ENCODE measurements at regions not wholly inside any gene's neighbourhood (a gene's known extent, or its start where the extent isn't known, plus 50 kb on each side); places are given as distances from the start of the nearest gene placed in this dataset.
"Not testable (repeated sequence)": the region's sequence is repeated elsewhere in the genome, so short reads cannot be mapped to it uniquely, and the experiment has no call there.

DNA sequence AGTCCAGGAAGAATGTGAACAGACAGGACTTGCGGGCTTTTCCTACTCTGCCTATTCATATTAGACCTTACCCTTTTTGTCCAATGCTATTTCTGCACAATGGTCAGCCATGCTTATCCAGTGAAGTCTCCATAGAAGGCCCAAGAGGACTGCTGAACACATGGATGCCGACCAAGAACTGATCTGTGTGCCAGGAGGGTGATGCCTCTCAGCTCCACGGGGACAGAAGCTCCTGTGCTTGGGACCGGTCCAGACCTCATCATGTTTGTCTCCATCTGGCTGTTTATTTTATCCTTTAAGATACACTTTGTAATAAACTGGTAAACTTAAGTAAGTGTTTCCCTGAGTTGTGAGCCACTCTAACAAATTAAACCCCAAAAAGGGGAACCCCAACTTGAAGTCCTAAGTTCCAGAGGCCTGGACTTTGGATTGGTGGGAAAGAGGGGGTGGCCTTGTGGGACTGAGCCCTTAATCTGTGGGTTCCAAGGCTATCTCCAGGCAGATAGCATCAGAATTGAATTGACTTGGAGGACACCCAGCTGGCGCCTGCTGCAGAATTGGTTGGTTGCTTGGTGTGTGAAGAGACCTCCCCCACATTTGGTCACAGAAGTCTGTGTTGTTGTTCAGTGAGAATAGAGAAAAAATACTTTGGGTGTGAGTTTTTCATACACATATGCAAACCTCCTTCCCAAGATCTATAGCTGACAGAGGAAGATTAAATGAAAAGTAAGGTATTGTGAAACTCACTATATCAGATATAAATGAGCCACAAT is 57.9 kb upstream of the ANKH start:
- peak; percentile 11 for DNase-seq

DNA sequence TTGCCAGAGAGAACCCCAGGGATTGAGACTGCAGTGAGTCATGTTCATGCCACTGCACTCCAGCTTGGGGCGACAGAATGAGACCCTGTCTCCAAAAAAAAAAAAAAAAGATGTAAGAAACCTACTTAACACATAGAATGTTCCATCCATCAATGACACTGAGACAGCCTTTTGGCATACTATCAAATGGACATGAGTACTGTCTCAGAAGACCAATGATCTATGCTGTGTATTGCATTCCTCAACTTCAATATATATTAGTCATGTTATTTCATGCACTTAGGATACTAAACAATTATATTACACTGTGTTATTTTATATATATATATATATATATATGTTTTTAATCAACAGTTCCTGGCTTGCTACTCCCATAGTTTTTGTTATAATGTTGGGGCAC is 57.1 kb upstream of the ANKH start:
- peak; percentile 79 for DNase-seq

GRCh38 chr5:14925326-14925725 is 53.7 kb upstream of the ANKH start:
- DNase-seq, result no peak

GRCh38 chr5:14922952-14923351 is 51.4 kb upstream of the ANKH start:
- not testable (repeated sequence) for DNase-seq

DNA sequence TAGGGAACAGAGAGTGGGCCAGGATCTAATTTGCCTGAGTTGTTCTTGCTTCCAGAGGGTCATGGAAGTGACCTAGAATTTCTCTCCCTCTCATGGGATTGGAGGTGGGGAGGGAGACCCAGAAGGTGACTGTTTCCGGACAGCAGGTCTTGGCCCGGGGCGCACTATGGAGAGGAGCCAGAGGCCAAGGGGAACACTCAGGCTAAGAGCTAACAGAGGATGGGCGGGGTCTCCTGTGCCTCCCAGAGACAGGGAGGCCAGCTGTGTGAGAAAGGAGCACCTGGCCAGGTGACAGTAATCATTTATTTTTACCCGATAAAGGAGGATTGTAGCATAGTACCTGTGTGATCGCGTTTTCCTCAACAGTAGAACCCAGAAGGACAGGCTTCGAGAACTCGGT is 50.9 kb upstream of the ANKH start:
- no peak for DNase-seq

All from NCI-H226 (cell line).